ENCODE measurements at regions not wholly inside any gene's neighbourhood (a gene's known extent, or its start where the extent isn't known, plus 50 kb on each side); places are given as distances from the start of the nearest gene placed in this dataset.

GRCh38 chr4:101660607-101661006, 129.9 kb upstream of the BANK1 start:
- Mint-ChIP-seq H3K27ac (no peak overlapping the region), H3K36me3 (ENCODE audit: low read depth) (no peaks in the 10 kb centered on the region), H3K4me3 (no peak overlapping the region), H3K4me1 (no peaks in the 10 kb centered on the region), H3K9me3 (no peaks in the 10 kb centered on the region), H3K27me3 (ENCODE audit: insufficient read depth, low read depth, poor library complexity) (peaks cover 5% of the 10 kb centered on the region)
- H3K36me3 ChIP-seq (ENCODE audit: insufficient read depth): no peaks in the 10 kb centered on the region
- H3F3A ChIP-seq (replicated peaks; ENCODE audit: low read depth): no peaks in the 10 kb centered on the region
- no peaks in the 10 kb centered on the region for H3K4me1 ChIP-seq (ENCODE audit: insufficient read depth)
- H2AFZ ChIP-seq: no peak overlapping the region
- H4K20me1 ChIP-seq (replicated peaks; ENCODE audit: insufficient read depth): no peaks in the 10 kb centered on the region
- H3K79me2 ChIP-seq (replicated peaks; ENCODE audit: insufficient read depth): no peaks in the 10 kb centered on the region
- H3K4me3 ChIP-seq: no peak overlapping the region
- H3K9me2 ChIP-seq (ENCODE audit: insufficient read depth): no peaks in the 10 kb centered on the region
- ATAC-seq (no peak), DNase-seq (ENCODE audit: low spot score) (no peak)
- H3K27me3 ChIP-seq (ENCODE audit: insufficient read depth): no peaks in the 10 kb centered on the region
- TF ChIP-seq EZH2phosphoT487 (IDR thresholded peaks at IDR 0.05; ENCODE audit: unreplicated experiment) (no peak), ZNF331 (CRISPR knock-in tag; IDR thresholded peaks at IDR 0.05; ENCODE audit: low read depth) (no peak), POLR2AphosphoS5 (IDR thresholded peaks at IDR 0.05; ENCODE audit: low read depth) (no peak), ZNF114 (CRISPR knock-in tag; IDR thresholded peaks at IDR 0.05) (no peak), CTCF (conservative IDR thresholded peaks at IDR 0.05; ENCODE audit: low read depth in 2 of 2) (no peak), NANOG (IDR thresholded peaks at IDR 0.05; ENCODE audit: borderline replicate concordance) (no peak), REST (IDR thresholded peaks at IDR 0.05; ENCODE audit: unreplicated experiment) (no peak), CREB1 (CRISPR knock-in tag; IDR thresholded peaks at IDR 0.05; ENCODE audit: low read depth) (no peak), ZNF462 (CRISPR knock-in tag; IDR thresholded peaks at IDR 0.05) (no peak), ETS1 (IDR thresholded peaks at IDR 0.05) (no peak), JUNB (IDR thresholded peaks at IDR 0.05; ENCODE audit: unreplicated experiment) (no peak), EZH2 (IDR thresholded peaks at IDR 0.05; ENCODE audit: low read depth, unreplicated experiment) (no peak), STAT1 (IDR thresholded peaks at IDR 0.05; ENCODE audit: unreplicated experiment) (no peak)
- no peak overlapping the region for H3K4me2 ChIP-seq
- no peak overlapping the region for H3K27ac ChIP-seq (ENCODE audit: low read depth)

Measured in GM23338 (cell line).